BE2C (cell line): ENCODE measurements at regions not wholly inside any gene's neighbourhood (a gene's known extent, or its start where the extent isn't known, plus 50 kb on each side); places are given as distances from the start of the nearest gene placed in this dataset.
A peak's percentile ranks its signal among the peaks of the same experiment; 100 is the strongest.
"Not testable (repeated sequence)": the region's sequence is repeated elsewhere in the genome, so short reads cannot be mapped to it uniquely, and the experiment has no call there.

Experiments
- DNase-seq: peaks from one replicate; pipeline ENCODE4 v3.0.0-alpha.2; 2020
- H3K27me3 ChIP-seq: fragments of 250-450 bp; sonication (Bioruptor Pico); 2 replicates; pipeline ENCODE4 v1.5.1; 2020; ENCODE audit warnings: mild to moderate bottlenecking
- H3K36me3 ChIP-seq: fragments of 250-450 bp; sonication (Bioruptor Pico); 2 replicates; pipeline ENCODE4 v1.5.1; 2020; ENCODE audit warnings: mild to moderate bottlenecking
- H3K4me1 ChIP-seq: fragments of 250-450 bp; sonication (Bioruptor Pico); 2 replicates; pipeline ENCODE4 v1.5.1; 2020
- H3K4me3 ChIP-seq: 2 replicates; pipeline ENCODE4 v1.5.1; 2011; ENCODE audit warnings: low read depth, low read length
- H3K9me3 ChIP-seq: fragments of 250-450 bp; sonication (Bioruptor Pico); 2 replicates; pipeline ENCODE4 v1.5.1; 2020
- CTCF ChIP-seq: IDR thresholded peaks from 2 replicates; pipeline ENCODE4 v1.5.1; 2012; ENCODE audit warnings: mild to moderate bottlenecking, low read depth, low read length

- no peak for DNase-seq
- TF ChIP-seq CTCF, result no peak
- Histone ChIP-seq H3K9me3 (no peaks in the 10 kb centered on the region), H3K27me3 (no peaks in the 10 kb centered on the region), H3K4me1 (peaks cover 3% of the 10 kb centered on the region; the same call in 1 of the 2 replicates), H3K36me3 (no peaks in the 10 kb centered on the region), H3K4me3 (no peak overlapping the region)
These were observed 1651.0 kb downstream of the REEP3 start for GRCh38 chr10:65172249-65172648.

GRCh38 chr10:65176994-65177393 is 1655.8 kb downstream of the REEP3 start:
- DNase-seq, result no peak
- no peak overlapping the region for H3K4me3 ChIP-seq
- no peaks in the 10 kb centered on the region for H3K27me3 ChIP-seq
- no peak for TF ChIP-seq CTCF
- no peaks in the 10 kb centered on the region for H3K9me3 ChIP-seq
- no peaks in the 10 kb centered on the region for H3K36me3 ChIP-seq
- H3K4me1 ChIP-seq, result no peaks in the 10 kb centered on the region

GRCh38 chr10:65183236-65183635 is 1662.0 kb downstream of the REEP3 start:
- no peak for DNase-seq
- no peaks in the 10 kb centered on the region for H3K4me1 ChIP-seq
- TF ChIP-seq CTCF, result no peak
- H3K4me3 ChIP-seq, result no peak overlapping the region
- H3K36me3 ChIP-seq, result no peaks in the 10 kb centered on the region
- H3K27me3 ChIP-seq, result no peaks in the 10 kb centered on the region
- no peaks in the 10 kb centered on the region for H3K9me3 ChIP-seq

- not testable (repeated sequence) for H3K27me3 ChIP-seq, H3K4me3 ChIP-seq, H3K36me3 ChIP-seq, DNase-seq, H3K9me3 ChIP-seq, H3K4me1 ChIP-seq
These were observed 1665.5 kb downstream of the REEP3 start for GRCh38 chr10:65186668-65187067.

GRCh38 chr10:65194126-65194525 is 1672.9 kb downstream of the REEP3 start:
- no peaks in the 10 kb centered on the region for H3K36me3 ChIP-seq
- no peak overlapping the region for H3K4me3 ChIP-seq
- peaks cover 13% of the 10 kb centered on the region for H3K4me1 ChIP-seq
- no peak for DNase-seq
- TF ChIP-seq CTCF, result no peak
- H3K9me3 ChIP-seq, result no peaks in the 10 kb centered on the region
- no peaks in the 10 kb centered on the region for H3K27me3 ChIP-seq

GRCh38 chr10:65194555-65194954 is 1673.4 kb downstream of the REEP3 start:
- H3K4me1 ChIP-seq, result peaks cover 13% of the 10 kb centered on the region
- DNase-seq, result peak; percentile 11
- no peaks in the 10 kb centered on the region for H3K36me3 ChIP-seq
- no peak for TF ChIP-seq CTCF
- H3K4me3 ChIP-seq, result no peak overlapping the region
- H3K27me3 ChIP-seq, result no peaks in the 10 kb centered on the region
- no peaks in the 10 kb centered on the region for H3K9me3 ChIP-seq

- TF ChIP-seq CTCF, result no peak
- no peak overlapping the region for H3K4me3 ChIP-seq
- H3K4me1 ChIP-seq, result peaks cover 13% of the 10 kb centered on the region
- no peak for DNase-seq
- H3K36me3 ChIP-seq, result no peaks in the 10 kb centered on the region
- H3K27me3 ChIP-seq, result no peaks in the 10 kb centered on the region
- no peaks in the 10 kb centered on the region for H3K9me3 ChIP-seq
These were observed 1674.9 kb downstream of the REEP3 start for GRCh38 chr10:65196111-65196510.
